Amniotic epithelial cell (primary cell): ENCODE measurements at regions not wholly inside any gene's neighbourhood (a gene's known extent, or its start where the extent isn't known, plus 50 kb on each side); places are given as distances from the start of the nearest gene placed in this dataset.
"Not testable (repeated sequence)": the region's sequence is repeated elsewhere in the genome, so short reads cannot be mapped to it uniquely, and the experiment has no call there.

Experiments used
- DNase-seq: peaks from one replicate; pipeline ENCODE4 v3.0.0-alpha.2; 2010; ENCODE audit warnings: low read depth

- DNase-seq = no peak
These were observed 155.9 kb downstream of the SEC23IP start for GRCh38 chr10:120048391-120048790.

- no peak for DNase-seq
These were observed 159.1 kb downstream of the SEC23IP start for GRCh38 chr10:120051671-120052070.

- DNase-seq = no peak
These were observed 160.6 kb downstream of the SEC23IP start for GRCh38 chr10:120052964-120053702.

- not testable (repeated sequence) for DNase-seq
These were observed 167.3 kb downstream of the SEC23IP start for GRCh38 chr10:120059790-120060189.

- DNase-seq = no peak
These were observed 174.9 kb downstream of the SEC23IP start for GRCh38 chr10:120067427-120067826.

- no peak for DNase-seq
These were observed 177.2 kb downstream of the SEC23IP start for GRCh38 chr10:120069700-120070099.

- no peak for DNase-seq
These were observed 182.8 kb downstream of the SEC23IP start for GRCh38 chr10:120075349-120075748.

GRCh38 chr10:120076996-120077706 lies 184.6 kb downstream of the SEC23IP start:
- no peak for DNase-seq

GRCh38 chr10:120077707-120078492 lies 185.4 kb downstream of the SEC23IP start:
- DNase-seq = no peak

GRCh38 chr10:120085096-120085796 lies 192.7 kb downstream of the SEC23IP start:
- DNase-seq = no peak

GRCh38 chr10:120086066-120086465 lies 193.5 kb downstream of the SEC23IP start:
- no peak for DNase-seq

- no peak for DNase-seq
These were observed 194.6 kb downstream of the SEC23IP start for GRCh38 chr10:120087109-120087508.

GRCh38 chr10:120095875-120096274 lies 203.3 kb downstream of the SEC23IP start:
- no peak for DNase-seq

- DNase-seq = no peak
These were observed 205.2 kb downstream of the SEC23IP start for GRCh38 chr10:120097766-120098165.

GRCh38 chr10:120098232-120098930 lies 205.9 kb downstream of the SEC23IP start:
- DNase-seq = no peak

- DNase-seq = no peak
These were observed 211.4 kb downstream of the SEC23IP start for GRCh38 chr10:120103738-120104560.

GRCh38 chr10:120105001-120105400 lies 212.5 kb downstream of the SEC23IP start:
- no peak for DNase-seq

- DNase-seq = no peak
These were observed 213.0 kb downstream of the SEC23IP start for GRCh38 chr10:120105492-120105891.

GRCh38 chr10:120108916-120109315 lies 216.4 kb downstream of the SEC23IP start:
- no peak for DNase-seq

- not testable (repeated sequence) for DNase-seq
These were observed 217.2 kb downstream of the SEC23IP start for GRCh38 chr10:120109725-120110124.

GRCh38 chr10:120110196-120110595 lies 217.7 kb downstream of the SEC23IP start:
- no peak for DNase-seq
